HG02678 (cell line): ENCODE measurements at regions not wholly inside any gene's neighbourhood (a gene's known extent, or its start where the extent isn't known, plus 50 kb on each side); places are given as distances from the start of the nearest gene placed in this dataset.
"Not testable (repeated sequence)": the region's sequence is repeated elsewhere in the genome, so short reads cannot be mapped to it uniquely, and the experiment has no call there.

Source experiments
- ATAC-seq: cut with Tn5 transposase; IDR thresholded peaks from one replicate; pipeline ENCODE4 v1.9.1; 2021; ENCODE audit warnings: mild to moderate bottlenecking, moderate library complexity; ENCODE audit not compliant: unreplicated experiment

DNA sequence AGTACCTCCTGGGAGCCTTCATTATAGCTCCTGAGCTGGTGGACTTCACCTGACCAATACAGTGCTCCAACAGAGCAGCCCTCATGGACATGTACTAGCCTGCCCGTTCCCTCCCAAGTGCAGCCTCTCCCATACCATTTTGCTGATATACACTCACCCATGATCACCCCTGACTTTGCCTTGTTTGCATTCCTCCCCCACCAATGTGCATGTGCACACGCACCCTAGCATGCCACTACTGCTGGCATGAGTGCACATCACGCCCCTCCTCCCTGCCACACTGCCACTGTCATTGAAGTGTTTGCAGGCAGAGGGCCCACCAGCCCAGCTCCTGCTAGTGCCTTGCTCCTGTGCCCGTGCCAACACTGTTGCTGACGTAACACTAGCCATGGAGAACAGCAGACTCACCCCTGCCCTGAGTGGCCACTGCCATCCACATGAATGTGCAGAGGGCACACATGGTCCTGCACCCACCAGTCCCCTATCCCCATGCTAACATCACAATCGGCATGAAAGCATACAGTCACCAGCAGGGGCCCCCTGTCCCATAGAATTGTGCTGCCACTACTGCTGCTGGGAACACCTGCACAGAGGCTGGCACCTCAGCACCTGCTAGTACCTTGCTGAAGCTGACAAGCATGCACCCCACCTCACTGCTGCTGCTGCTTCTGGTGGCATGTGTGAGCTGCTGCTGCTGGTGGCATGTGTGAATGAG lies 110.3 kb downstream of the SINHCAF start:
- ATAC-seq: no peak

DNA sequence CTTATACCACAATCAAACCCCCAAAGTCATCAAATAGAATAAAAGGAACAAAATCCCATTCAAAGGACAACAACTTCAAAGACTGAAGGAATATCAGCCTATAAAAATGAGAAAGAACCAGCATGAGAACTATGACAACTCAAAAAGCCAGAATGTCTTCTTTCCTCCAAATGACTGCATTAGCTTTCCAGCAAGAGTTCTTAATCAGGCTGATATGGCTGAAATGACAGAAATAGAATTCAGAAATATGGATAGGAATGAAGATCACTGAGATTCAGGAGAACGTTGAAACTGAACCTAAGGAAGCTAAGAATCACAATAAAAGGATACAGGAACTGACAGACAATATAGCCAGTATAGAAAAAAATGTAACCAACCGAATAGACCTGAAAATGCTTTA lies 109.5 kb downstream of the SINHCAF start:
- ATAC-seq: no peak

DNA sequence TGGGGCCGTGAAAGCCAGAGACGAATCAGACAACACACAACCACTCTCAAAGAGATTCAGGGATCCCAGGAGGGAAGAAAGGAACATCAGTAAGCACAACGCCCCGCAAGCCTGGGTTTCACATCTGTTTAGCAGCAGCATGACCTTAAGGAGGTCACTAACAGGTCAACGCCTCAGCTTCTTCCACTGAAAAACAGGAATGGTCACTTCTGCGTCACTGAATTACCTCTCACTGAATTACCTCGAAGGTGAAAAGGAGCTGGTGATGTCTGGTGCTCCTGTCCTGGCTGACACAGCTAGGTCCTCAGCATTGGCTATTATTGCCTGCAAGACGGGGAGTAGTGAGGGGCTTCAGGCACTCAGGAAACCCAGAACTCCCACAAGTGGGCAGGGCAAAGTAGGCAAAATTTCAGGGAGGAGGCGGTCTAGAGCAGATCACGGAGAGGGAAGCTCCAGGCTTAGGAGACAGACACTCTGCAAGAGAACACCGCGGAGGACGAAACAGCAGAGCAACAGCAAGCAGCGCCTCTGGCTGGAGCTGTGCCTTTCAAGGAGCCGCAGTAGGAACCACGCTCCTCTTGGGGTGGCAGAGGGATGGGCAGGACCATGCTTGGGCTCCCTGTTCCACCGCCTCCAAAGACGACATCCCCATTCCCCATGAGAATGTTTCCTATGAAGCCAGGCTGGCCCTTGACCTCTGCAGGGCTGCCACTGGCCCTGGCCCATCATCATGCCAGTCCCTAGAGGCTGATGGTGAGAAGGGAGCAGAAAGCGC lies 108.4 kb downstream of the SINHCAF start:
- no peak for ATAC-seq

DNA sequence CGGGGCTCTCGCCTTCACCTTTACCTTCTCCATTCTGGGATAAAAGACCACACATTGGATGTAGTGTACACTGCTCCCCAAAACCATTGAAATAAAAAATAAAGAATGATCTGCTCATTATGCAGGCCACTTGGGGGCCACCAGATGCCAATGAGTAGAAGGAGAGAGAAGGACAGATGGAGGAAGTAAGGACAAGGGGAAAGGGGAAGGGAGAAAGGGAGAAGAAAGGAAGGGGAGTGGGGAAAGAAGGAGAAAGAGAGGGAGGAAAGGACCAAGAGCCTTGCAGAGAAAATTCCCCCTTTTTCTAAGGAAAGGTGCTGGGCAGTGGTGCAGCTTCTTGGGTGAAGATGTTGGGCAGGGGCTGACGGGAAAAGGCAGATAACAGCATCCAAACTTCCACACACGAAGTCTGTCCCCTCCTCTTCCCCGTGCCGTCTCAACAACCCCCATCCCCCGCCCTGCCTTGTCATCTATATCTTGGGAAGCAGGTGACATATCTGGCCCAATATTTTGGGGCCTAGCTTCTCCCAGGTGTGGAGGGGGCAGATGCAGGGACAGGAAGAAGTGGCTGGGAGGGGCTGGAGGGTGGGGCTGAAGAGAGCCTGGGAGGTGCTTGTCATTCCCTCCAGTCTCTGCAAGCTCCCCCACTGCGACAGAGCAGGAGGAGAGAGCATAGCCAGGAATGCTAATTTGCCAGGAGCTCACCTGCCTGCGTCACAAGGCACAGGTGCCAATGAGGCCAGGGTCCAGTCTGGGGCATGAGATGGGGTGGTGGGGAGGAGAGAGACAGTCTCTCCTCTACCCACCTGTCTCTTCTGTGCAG lies 107.5 kb downstream of the SINHCAF start:
- ATAC-seq: no peak

DNA sequence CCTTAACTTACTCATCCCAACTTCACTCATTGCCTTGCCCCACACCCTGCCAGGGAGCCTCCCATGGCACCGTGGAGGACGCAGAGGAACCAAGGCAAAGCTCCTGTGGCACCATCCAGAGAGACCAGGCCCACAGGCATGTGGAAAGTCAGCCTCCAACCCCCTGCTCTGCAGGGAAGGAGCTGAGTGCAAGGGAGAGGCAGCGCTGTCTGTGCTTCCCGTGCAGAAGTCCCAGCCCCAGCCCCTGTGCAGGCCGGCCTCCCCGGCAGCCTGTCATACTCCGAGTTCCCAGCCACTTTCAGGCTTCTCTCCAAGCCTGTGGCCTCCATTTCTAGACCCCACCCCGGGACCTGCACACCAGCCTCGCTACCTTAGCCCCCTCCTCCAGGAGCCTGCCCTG lies 106.4 kb downstream of the SINHCAF start:
- no peak for ATAC-seq

DNA sequence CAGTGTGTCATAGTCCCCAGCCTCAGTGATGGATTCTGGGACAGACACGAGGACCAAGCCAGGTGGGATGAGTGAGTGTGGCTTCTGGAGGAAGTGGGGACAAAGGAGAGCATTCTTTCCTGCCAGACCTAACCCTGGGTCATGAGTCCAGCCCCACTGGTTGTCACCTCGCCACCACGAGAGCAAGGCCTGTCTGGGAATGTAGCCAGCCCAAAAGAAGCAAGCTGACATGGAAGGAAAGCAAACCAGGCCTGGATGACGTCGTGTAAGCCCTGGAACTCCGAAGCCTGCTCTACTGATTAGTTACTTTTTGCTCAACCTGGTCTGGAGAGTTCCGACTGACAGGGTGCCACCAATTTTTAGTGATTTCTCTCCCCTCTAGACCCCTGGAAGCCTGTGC lies 105.9 kb downstream of the SINHCAF start:
- ATAC-seq: no peak

DNA sequence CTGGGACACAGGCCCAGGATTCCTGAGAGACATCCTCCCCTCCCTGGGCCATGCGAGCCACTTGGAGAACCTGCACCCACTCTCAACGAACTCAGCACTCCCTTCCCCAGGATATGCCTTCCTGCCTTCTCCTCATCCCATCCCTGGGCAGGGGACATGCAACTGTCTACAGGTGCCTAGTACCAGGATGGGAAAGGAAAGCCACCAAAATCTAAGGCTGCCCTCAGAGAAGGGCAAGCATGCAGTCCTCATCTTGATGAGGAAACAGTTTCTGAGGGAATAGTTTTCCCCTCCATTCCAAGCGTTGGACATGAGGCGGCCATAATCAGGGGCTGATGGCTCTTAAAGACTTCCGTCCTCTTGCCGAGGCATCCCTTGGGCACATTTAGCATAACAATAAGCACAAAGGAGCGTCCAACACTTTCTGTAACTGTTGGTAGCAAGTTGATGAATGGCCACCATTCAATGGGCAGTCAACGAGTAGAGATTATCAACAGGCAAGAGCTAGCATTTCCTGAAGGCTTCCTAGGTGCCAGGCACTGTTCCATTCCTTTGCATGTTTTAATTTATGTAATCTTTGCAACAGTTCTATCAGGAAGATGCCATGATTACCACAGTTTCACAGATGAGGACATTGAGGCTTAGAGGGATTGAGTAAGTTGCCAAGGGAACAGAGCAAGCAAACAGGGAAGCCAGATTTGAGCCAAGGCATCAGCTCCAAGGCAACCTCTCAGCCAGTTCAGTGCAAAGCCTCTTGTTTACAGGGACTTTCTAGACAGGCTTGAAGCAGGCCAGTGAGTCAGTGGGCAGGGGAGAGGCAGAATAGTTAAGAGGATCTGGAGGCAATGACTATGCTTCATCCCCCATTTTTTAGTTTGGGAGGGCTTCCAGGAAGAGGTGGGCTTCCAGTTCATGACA lies 105.1 kb downstream of the SINHCAF start:
- no peak for ATAC-seq

DNA sequence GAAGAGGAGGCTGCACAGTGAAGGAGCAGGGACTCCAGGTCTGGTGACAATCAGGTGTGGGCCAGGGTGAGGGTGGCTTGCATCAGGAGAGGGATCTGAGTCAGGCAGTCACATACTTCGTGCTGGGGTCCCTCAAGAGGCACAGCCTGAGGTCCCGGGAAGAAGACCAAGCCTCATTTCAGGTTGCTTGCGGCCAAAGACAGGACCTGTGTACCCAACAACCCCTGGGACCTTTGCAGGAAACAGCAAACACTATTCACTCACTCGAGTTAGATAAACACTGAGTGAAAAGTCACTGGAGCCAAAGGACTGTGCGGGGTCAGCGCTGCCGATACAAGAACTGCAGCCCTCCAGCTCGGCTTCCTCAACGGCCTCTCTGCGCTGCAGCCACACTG lies 104.4 kb downstream of the SINHCAF start:
- no peak for ATAC-seq

DNA sequence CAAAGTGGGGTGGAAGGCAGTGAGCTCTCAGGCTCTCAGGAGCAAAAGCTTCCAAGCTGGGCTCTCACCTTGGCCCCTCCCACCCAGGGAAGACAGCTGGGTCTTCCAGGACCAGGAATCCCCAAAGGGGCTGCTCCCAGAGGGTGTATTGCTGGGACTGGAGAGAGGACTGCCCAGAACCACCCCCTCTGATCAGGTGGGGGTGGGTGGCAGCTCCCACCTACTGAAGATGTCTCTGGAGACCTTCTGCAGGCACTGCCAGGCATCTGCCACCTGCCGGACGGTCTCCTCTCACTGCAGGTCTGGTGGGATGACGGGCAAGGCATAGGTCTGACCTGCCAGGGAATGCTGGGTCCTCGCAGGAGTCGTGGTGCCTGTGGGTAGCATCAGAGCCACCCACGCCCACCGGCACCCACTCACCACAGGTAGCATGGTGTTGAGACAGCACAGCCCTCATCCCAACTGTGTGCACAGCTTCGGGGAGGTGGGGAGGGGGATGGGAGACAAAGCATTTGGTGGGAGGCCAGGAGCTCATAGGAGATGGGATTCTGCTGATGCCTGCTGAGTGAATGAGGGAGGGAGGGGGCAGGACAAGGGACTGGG lies 103.2 kb downstream of the SINHCAF start:
- ATAC-seq: no peak

DNA sequence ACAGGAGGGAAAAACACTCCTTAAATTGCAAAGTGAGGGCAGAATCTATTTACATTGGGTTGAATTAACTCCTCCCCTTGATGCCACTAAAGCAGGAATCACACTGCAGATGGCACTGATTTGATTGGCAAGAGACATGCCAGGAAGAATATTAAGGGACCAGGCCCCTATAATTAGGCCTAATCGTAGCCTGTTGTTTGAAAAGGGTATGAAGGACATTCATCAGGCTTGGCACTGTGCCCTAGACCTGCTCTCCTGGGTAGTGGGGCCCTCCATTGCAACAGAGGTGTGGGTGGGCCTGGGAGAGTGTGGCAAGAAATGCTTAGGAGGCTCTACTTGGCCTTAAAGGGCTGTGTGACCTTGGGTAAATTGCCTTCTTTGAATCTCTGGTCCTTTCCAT lies 102.3 kb downstream of the SINHCAF start:
- not testable (repeated sequence) for ATAC-seq

DNA sequence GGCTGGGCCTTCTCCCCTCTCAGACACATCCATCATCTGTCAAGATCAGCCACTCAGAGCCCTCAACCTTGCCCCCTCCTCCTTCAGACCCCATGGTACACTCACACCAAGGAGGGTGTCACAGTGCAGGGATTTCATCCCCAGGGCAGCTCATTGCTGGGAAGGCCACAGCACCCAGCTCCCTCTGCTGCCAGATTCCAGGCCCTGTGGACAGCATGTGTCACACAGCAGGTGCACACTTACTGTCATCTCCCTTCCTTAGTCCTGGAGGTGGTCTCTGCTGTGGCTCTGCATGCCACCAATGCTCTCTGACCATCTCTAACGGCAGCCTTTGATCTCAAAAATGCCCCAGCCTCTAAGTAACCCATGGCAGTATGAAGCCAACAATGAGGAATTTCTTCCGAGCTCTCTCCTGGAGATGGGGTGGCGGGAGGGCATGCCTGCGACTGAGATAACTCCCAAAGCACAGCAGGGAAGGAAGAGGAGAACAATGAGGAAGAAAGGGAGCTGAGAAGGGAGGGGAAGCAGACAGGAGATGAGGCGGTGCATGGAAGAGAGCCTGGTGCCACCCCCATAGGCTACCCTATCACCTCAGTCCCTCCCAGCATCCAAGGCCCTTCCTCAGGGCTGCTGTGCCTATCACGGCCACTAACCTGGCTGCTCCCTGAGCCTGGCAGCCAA lies 101.0 kb downstream of the SINHCAF start:
- no peak for ATAC-seq

DNA sequence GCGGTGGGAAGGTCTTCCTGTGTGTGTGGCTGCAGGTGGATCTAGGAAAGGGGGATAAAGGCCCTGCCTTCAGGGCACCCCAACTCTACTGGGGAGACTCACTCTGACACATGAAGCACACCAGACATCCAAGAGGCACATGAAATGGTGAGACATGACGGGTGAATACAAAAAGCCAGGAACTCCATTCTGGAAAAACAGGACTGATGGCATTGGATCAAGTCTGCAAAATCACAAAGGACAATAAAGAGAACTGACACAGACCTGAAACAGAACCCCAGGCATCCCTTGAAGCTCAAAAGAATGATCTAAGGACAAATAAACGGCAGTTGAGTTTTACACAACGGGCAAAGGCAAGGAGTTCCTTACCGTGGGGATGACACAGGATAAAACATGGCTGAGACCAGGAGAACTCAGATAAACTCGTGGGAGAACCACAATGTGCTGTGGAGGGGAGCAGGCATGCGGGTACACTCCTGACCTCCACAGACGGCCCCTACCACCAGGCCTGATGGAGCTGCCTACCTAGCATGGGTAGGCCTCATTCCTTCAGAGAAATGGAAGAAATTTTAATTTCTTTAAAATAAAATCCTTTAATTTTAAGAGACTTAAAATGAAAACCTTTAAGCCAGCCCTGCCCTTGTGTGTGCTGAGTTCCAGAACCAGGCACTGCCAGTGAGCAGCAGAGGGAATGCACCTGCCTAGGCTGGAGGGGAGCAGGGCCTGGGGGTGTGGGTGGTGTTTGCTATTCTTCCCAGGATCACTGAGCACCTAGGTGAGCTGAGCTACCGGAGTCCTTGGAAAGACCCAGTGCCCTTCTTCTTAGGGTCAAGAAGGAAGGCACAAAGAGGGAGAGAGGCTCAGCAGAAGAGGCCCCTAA lies 100.1 kb downstream of the SINHCAF start:
- no peak for ATAC-seq

DNA sequence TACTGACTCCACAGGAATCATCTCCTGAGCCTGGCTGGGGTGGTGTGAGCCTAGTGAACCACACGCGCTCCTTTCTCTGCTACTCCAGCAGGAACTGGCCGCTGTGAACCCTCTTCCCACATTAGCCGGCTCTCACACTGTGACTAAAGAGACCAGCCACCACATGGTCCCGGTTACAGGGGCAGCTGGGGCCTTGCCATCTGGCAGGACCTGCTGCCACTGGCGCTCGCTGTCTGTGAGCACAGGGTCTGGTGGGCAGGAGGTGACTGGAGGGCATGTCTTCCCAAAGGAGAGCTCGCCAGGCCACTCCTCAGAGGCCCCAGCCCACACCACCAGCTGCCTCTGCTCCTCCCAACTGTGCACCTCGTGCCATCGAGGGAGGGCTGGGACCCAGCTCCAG lies 99.3 kb downstream of the SINHCAF start:
- ATAC-seq: no peak

DNA sequence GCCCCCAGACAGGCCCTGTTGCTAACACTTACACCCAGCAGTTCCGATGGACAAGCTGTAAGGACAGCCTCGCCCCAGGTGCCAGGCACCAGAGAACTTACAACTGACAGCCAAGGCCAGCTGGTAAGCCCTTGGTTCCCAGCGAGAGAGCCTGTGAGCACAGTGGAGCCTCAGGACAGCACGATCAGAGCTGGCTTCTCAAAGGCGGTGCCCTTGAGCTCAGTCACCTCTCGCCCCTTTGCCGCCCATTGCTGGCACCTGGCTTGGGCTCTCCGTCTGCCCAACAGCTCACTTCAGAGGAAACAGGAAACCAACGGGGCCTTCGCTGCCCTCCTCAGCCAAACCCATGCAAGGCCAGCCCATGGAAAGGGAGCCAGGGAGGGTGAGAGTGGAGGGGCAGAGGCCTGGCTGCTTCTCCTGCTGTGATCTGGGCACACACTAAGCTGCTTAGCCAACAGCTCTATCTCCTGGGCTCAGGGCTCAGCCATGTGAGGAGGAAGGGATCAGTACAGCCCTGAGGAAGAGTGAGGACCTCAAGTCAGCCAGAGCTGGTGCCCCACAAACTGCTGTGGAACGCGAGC lies 98.5 kb downstream of the SINHCAF start:
- ATAC-seq: no peak

DNA sequence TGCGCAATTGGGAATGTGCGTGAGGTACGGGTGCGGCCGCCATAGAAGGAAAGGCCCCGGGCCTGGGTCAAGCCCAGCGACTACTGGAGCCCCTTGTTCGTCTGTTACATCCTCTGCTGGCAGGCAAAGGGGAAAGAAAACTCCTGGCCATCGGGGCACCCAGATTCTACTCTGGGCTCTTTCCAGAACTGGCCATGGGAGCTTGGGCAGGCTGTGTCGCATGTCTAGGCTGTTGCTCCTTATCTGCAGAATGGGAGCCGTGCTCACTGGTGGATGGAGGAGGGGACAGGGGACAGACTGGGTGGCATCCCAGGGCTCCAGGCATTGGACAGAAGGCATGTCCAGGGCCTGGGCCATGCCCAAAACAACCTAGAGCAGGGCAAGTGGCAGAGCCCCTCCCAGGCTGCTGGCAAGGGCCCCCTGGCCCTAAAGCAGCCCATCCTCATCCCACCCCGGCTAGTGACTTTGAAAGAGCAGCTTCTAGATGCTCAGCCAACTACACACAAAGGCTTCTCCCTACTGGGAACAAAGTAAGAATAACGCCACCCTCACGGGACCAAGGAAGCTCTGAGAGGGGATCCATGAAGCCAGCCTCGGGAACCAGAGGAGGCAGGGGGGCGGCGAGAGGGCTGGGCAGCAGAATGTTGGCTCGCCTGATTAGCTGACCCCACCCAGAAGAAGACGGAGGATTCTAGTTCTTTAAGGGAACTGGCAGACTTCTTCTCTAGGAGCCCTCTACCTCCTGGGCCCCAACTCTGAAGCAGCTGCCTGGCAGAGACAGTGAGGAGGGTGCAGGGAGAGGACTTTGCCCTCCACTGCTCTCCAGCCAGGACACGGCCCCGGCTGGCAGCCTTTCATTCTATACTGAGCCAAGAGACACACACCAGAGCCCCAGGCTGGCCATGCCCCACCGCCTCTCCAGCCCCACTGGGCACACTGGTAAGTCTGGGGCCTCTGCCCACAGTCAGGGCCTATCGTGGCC lies 96.8 kb downstream of the SINHCAF start:
- ATAC-seq: no peak

DNA sequence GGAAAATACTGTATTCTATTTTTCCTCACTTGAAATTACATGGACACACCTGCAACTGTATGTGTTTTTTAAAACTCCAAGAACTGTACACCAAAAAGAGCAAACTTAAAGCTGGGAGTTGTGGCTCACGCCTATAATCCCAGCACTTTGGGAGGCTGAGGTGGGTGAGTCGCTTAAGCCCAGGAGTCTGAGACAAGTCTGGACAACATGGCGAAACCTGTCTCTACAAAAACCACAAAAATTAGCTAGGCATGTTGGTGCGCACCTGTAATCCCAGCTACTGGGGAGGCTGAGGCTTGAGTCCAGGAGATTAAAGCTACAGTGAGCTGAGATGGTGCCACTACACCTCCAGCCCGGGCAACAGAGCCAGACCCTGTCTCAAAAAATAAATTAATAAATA lies 95.9 kb downstream of the SINHCAF start:
- ATAC-seq: no peak
